IMR-90 (cell line): ENCODE measurements at regions not wholly inside any gene's neighbourhood (a gene's known extent, or its start where the extent isn't known, plus 50 kb on each side); places are given as distances from the start of the nearest gene placed in this dataset.

Source experiments
- CEBPB ChIP-seq: IDR thresholded peaks from 2 replicates; pipeline ENCODE4 v1.6.1; 2012; ENCODE audit warnings: low read depth, low read length, improper control_type of control experiment
- CHD1 ChIP-seq: IDR thresholded peaks from 2 replicates; pipeline ENCODE4 v1.6.1; 2012; ENCODE audit warnings: low read depth, low read length, improper control_type of control experiment
- CTCF ChIP-seq: conservative IDR thresholded peaks from 2 replicates; pipeline ENCODE4 v1.5.1; 2012; ENCODE audit warnings: mild to moderate bottlenecking, low read depth, low read length, improper control_type of control experiment
- ELK1 ChIP-seq: fragments of 150-350 bp; IDR thresholded peaks from 2 replicates; pipeline ENCODE4 v1.6.1; 2016; ENCODE audit warnings: low read depth, mild to moderate bottlenecking, low read length, moderate library complexity, borderline replicate concordance
- MAFK ChIP-seq: IDR thresholded peaks from 2 replicates; pipeline ENCODE4 v1.6.1; 2012; ENCODE audit warnings: low read depth, low read length, improper control_type of control experiment
- MAZ ChIP-seq: IDR thresholded peaks from 2 replicates; pipeline ENCODE4 v1.6.1; 2012; ENCODE audit warnings: low read depth, mild to moderate bottlenecking, low read length, improper control_type of control experiment, moderate library complexity, borderline replicate concordance
- MXI1 ChIP-seq: IDR thresholded peaks from 2 replicates; pipeline ENCODE4 v1.6.1; 2012; ENCODE audit warnings: low read depth, mild to moderate bottlenecking, low read length, moderate library complexity, borderline replicate concordance
- POLR2A ChIP-seq: IDR thresholded peaks from 2 replicates; pipeline ENCODE4 v1.6.1; 2012; ENCODE audit warnings: mild to moderate bottlenecking, low read depth, low read length
- RAD21 ChIP-seq: IDR thresholded peaks from 2 replicates; pipeline ENCODE4 v1.6.1; 2012; ENCODE audit warnings: low read length, improper control_type of control experiment
- RFX5 ChIP-seq: IDR thresholded peaks from 2 replicates; pipeline ENCODE4 v1.8.0; 2012; ENCODE audit warnings: low read depth, mild to moderate bottlenecking, low read length, moderate library complexity
- USF2 ChIP-seq: fragments of 150-350 bp; IDR thresholded peaks from 2 replicates; pipeline ENCODE4 v1.6.1; 2017; ENCODE audit warnings: mild to moderate bottlenecking, antibody characterized with exemption, low read length, low read depth

- TF ChIP-seq CTCF (no peak), POLR2A (no peak), RAD21 (no peak), CEBPB (no peak), MAFK (no peak), ELK1 (no peak), MXI1 (no peak), USF2 (no peak), CHD1 (no peak), MAZ (no peak), RFX5 (no peak)
Measured at GRCh38 chr3:119087799-119088198, 53.2 kb upstream of the IGSF11 start.
